HCT116 (cell line): ENCODE measurements at regions not wholly inside any gene's neighbourhood (a gene's known extent, or its start where the extent isn't known, plus 50 kb on each side); places are given as distances from the start of the nearest gene placed in this dataset.

Experiments
- ATF3 ChIP-seq: IDR thresholded peaks from 2 replicates; pipeline ENCODE4 v1.6.1; 2012
- POLR2A ChIP-seq: IDR thresholded peaks from 2 replicates; pipeline ENCODE4 v1.7.0; 2011; ENCODE audit warnings: borderline replicate concordance; ENCODE audit not compliant: insufficient read depth, insufficient read length; ENCODE audit errors: extremely low read depth
- SRF ChIP-seq: IDR thresholded peaks from 2 replicates; pipeline ENCODE4 v1.6.1; 2012; ENCODE audit warnings: low read depth
- YY1 ChIP-seq: IDR thresholded peaks from 2 replicates; pipeline ENCODE4 v1.6.1; 2011; ENCODE audit warnings: low read length, low read depth, moderate library complexity, mild to moderate bottlenecking; ENCODE audit not compliant: insufficient replicate concordance; ENCODE audit errors: extremely low read depth
- TF ChIP-seq, protein P1 (sequence below): IDR thresholded peaks from 2 replicates; pipeline ENCODE4 v1.6.1; 2012
- TF ChIP-seq, protein P2 (sequence below), 3 experiments: fragments of 200-600 bp in 1 of 3; sonication (generic) in 1 of 3; IDR thresholded peaks in 2 of 3; conservative IDR thresholded peaks in 1 of 3; 2 replicates each; pipeline ENCODE4 v1.5.1; 2012 to 2017; ENCODE audit warnings: low read depth in 2 of 3, low read length in 2 of 3, antibody characterized with exemption in 1 of 3, borderline replicate concordance in 1 of 3, control low read depth in 1 of 3, mild to moderate bottlenecking in 1 of 3, mixed read lengths in 1 of 3, mixed run types in 1 of 3, moderate library complexity in 1 of 3; ENCODE audit not compliant: insufficient read depth in 1 of 3

DNA sequence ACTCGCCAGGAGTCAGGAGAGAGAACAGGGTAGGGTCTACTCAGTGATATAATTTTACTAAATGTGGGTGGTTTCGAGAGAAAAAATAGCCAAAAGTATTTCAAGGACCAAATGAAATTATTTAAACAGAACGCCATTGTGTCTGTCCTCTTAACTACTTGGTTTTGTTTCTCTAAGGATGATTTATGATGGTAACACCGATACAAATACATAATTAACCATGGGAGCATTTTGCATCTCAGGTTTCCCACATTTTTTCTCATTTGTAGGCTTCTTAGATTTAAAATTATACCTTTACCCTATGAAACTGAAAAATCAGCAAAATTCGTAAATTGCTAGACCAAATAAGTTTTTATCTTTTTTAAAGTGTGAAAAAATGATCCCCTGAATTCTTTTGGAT, 188.2 kb downstream of the ZFP64 start:
- TF ChIP-seq SRF (no peak), ATF3 (no peak), POLR2A (no peak), YY1 (no peak)
- TF ChIP-seq, protein P1, sequence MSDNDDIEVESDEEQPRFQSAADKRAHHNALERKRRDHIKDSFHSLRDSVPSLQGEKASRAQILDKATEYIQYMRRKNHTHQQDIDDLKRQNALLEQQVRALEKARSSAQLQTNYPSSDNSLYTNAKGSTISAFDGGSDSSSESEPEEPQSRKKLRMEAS, result no peak
- TF ChIP-seq, protein P2, sequence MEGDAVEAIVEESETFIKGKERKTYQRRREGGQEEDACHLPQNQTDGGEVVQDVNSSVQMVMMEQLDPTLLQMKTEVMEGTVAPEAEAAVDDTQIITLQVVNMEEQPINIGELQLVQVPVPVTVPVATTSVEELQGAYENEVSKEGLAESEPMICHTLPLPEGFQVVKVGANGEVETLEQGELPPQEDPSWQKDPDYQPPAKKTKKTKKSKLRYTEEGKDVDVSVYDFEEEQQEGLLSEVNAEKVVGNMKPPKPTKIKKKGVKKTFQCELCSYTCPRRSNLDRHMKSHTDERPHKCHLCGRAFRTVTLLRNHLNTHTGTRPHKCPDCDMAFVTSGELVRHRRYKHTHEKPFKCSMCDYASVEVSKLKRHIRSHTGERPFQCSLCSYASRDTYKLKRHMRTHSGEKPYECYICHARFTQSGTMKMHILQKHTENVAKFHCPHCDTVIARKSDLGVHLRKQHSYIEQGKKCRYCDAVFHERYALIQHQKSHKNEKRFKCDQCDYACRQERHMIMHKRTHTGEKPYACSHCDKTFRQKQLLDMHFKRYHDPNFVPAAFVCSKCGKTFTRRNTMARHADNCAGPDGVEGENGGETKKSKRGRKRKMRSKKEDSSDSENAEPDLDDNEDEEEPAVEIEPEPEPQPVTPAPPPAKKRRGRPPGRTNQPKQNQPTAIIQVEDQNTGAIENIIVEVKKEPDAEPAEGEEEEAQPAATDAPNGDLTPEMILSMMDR (IDR thresholded peaks at IDR 0.05 in 2 of 3, conservative IDR thresholded peaks at IDR 0.05 in 1 of 3; ENCODE audit: borderline replicate concordance in 1 of 3, insufficient read depth in 1 of 3, low read depth in 2 of 3, low read length in 2 of 3), result no peak
